Esophagus squamous epithelium (tissue), 4 donors: ENCODE measurements at regions not wholly inside any gene's neighbourhood (a gene's known extent, or its start where the extent isn't known, plus 50 kb on each side); places are given as distances from the start of the nearest gene placed in this dataset.

ENCODE experiments used
- POLR2A ChIP-seq, 4 donors: fragments of 450-650 bp; IDR thresholded peaks; one replicate each; pipeline ENCODE4 v1.6.1; 2017; ENCODE audit warnings: antibody characterized with exemption in 4 of 4, mild to moderate bottlenecking in 4 of 4, moderate library complexity in 3 of 4
- TF ChIP-seq, protein P1 (sequence below), 6 experiments: fragments of 450-650 bp in 4 of 6; fragments of 200-600 bp in 2 of 6; sonication (generic) in 2 of 6; IDR thresholded peaks; one replicate each; pipeline ENCODE4 v1.5.1; 2016 to 2019; ENCODE audit warnings: antibody characterized with exemption in 6 of 6, mild to moderate bottlenecking in 4 of 6, moderate library complexity in 4 of 6

DNA sequence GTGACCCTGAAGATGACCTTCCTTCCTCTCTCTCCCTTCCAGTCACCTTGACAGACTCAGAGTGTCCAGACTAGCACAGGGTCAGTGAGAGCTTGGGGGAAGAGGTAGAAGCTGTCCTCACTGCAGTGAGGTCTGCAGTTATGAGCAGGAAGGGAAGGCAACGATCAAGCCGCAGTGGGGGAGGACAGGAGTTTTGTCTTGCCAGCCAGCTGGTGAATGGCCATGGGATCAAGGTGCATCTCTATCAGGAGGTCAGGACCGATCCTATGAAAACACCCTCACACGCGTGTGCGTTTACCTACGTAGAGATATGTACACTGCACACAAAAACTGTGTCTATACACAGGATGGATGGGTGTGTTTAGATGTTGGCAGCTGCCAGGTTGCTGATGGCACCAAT is 83.2 kb downstream of the THNSL2 start:
- TF ChIP-seq POLR2A (IDR thresholded peaks at IDR 0.05): no peak
- TF ChIP-seq, protein P1, sequence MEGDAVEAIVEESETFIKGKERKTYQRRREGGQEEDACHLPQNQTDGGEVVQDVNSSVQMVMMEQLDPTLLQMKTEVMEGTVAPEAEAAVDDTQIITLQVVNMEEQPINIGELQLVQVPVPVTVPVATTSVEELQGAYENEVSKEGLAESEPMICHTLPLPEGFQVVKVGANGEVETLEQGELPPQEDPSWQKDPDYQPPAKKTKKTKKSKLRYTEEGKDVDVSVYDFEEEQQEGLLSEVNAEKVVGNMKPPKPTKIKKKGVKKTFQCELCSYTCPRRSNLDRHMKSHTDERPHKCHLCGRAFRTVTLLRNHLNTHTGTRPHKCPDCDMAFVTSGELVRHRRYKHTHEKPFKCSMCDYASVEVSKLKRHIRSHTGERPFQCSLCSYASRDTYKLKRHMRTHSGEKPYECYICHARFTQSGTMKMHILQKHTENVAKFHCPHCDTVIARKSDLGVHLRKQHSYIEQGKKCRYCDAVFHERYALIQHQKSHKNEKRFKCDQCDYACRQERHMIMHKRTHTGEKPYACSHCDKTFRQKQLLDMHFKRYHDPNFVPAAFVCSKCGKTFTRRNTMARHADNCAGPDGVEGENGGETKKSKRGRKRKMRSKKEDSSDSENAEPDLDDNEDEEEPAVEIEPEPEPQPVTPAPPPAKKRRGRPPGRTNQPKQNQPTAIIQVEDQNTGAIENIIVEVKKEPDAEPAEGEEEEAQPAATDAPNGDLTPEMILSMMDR (IDR thresholded peaks at IDR 0.05): no peak
